ENCODE measurements at regions not wholly inside any gene's neighbourhood (a gene's known extent, or its start where the extent isn't known, plus 50 kb on each side); places are given as distances from the start of the nearest gene placed in this dataset.
A peak's percentile ranks its signal among the peaks of the same experiment; 100 is the strongest.

DNA sequence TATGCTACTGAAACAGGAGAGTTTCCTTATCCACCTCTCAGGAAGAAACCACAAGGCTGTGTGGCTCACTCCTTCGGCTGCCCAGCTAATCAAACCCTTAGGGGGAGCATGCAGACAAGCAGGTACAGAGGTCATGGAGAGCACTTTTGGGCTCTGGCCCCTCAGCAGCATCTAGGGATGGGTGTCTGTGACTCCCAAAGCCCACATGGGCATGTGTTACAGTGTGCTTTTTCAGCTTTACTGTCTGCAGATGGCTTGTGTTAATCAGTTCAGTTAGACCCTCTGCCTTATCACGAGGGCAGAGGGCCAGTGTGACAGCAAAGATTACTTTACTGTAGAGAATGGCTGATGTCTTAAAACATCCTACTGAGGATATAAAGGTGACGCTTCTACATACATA is 447.4 kb downstream of the PCDH10 start:
- Mint-ChIP-seq H3K36me3 (ENCODE audit: insufficient read depth, unreplicated experiment) (no peaks in the 10 kb centered on the region), H3K27me3 (ENCODE audit: insufficient read depth, unreplicated experiment) (no peaks in the 10 kb centered on the region), H3K4me1 (ENCODE audit: insufficient read depth, unreplicated experiment) (peaks cover 6% of the 10 kb centered on the region), H3K9me3 (ENCODE audit: unreplicated experiment) (no peaks in the 10 kb centered on the region), H3K27ac (ENCODE audit: low read depth, unreplicated experiment) (no peak overlapping the region), H3K4me3 (ENCODE audit: unreplicated experiment) (no peak overlapping the region)
- no TSS peak for BruUV-seq (replicated peaks)
- TF ChIP-seq, protein P1, sequence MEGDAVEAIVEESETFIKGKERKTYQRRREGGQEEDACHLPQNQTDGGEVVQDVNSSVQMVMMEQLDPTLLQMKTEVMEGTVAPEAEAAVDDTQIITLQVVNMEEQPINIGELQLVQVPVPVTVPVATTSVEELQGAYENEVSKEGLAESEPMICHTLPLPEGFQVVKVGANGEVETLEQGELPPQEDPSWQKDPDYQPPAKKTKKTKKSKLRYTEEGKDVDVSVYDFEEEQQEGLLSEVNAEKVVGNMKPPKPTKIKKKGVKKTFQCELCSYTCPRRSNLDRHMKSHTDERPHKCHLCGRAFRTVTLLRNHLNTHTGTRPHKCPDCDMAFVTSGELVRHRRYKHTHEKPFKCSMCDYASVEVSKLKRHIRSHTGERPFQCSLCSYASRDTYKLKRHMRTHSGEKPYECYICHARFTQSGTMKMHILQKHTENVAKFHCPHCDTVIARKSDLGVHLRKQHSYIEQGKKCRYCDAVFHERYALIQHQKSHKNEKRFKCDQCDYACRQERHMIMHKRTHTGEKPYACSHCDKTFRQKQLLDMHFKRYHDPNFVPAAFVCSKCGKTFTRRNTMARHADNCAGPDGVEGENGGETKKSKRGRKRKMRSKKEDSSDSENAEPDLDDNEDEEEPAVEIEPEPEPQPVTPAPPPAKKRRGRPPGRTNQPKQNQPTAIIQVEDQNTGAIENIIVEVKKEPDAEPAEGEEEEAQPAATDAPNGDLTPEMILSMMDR (IDR thresholded peaks at IDR 0.05; ENCODE audit: unreplicated experiment) = no peak
- ChIA-PET POLR2A (no interaction called here), CTCF (no interaction called here)
- no peak for DNase-seq (ENCODE audit: unreplicated experiment)
- intact Hi-C loops (cut with micrococcal nuclease) = no loop called here

- intact Hi-C loops (cut with micrococcal nuclease) = no loop called here
- H3K27me3 Mint-ChIP-seq (ENCODE audit: insufficient read depth, unreplicated experiment) = no peaks in the 10 kb centered on the region
- peak overlapping the region; percentile 63 for H3K27ac Mint-ChIP-seq (ENCODE audit: low read depth, unreplicated experiment)
- H3K4me3 Mint-ChIP-seq (ENCODE audit: unreplicated experiment) = no peak overlapping the region
- peaks cover 6% of the 10 kb centered on the region for H3K4me1 Mint-ChIP-seq (ENCODE audit: insufficient read depth, unreplicated experiment)
- TF ChIP-seq, protein P1 (IDR thresholded peaks at IDR 0.05; ENCODE audit: unreplicated experiment) = no peak
- H3K9me3 Mint-ChIP-seq (ENCODE audit: unreplicated experiment) = no peaks in the 10 kb centered on the region
- ChIA-PET CTCF (interaction anchor here (0.5 to 1.0 kb wide), 3 partner anchors 23 to 440 kb away, joined by 3 to 4 read pairs (median 3); no protein-coding TSS in a partner anchor), POLR2A (interaction anchor here (0.7 kb wide), 2 partner anchors 8 to 1884 kb away, joined by 3 read pairs; no protein-coding TSS in a partner anchor)
- H3K36me3 Mint-ChIP-seq (ENCODE audit: insufficient read depth, unreplicated experiment) = no peaks in the 10 kb centered on the region
- BruUV-seq (replicated peaks) = no TSS peak
- DNase-seq (ENCODE audit: unreplicated experiment) = peak; percentile 44
Observed at GRCh38 chr4:133594390-133595207, 445.5 kb downstream of the PCDH10 start.

- intact Hi-C loops (cut with micrococcal nuclease) = no loop called here
- no peak overlapping the region for H3K4me3 Mint-ChIP-seq (ENCODE audit: unreplicated experiment)
- POLR2A ChIA-PET = no interaction called here
- peaks cover 6% of the 10 kb centered on the region for H3K4me1 Mint-ChIP-seq (ENCODE audit: insufficient read depth, unreplicated experiment)
- no peak for DNase-seq (ENCODE audit: unreplicated experiment)
- no peak overlapping the region for H3K27ac Mint-ChIP-seq (ENCODE audit: low read depth, unreplicated experiment)
- TF ChIP-seq, protein P1 (IDR thresholded peaks at IDR 0.05; ENCODE audit: unreplicated experiment) = no peak
- no peaks in the 10 kb centered on the region for H3K9me3 Mint-ChIP-seq (ENCODE audit: unreplicated experiment)
- CTCF ChIA-PET = interaction anchor here (0.5 to 1.0 kb wide), 2 partner anchors 24 to 270 kb away, joined by 3 to 4 read pairs; no protein-coding TSS in a partner anchor
- no TSS peak for BruUV-seq (replicated peaks)
- no peaks in the 10 kb centered on the region for H3K27me3 Mint-ChIP-seq (ENCODE audit: insufficient read depth, unreplicated experiment)
- H3K36me3 Mint-ChIP-seq (ENCODE audit: insufficient read depth, unreplicated experiment) = no peaks in the 10 kb centered on the region
Observed at GRCh38 chr4:133593764-133594163, 444.7 kb downstream of the PCDH10 start.

- Mint-ChIP-seq H3K9me3 (ENCODE audit: unreplicated experiment) (no peaks in the 10 kb centered on the region), H3K27ac (ENCODE audit: low read depth, unreplicated experiment) (no peak overlapping the region), H3K4me1 (ENCODE audit: insufficient read depth, unreplicated experiment) (peaks cover 6% of the 10 kb centered on the region), H3K4me3 (ENCODE audit: unreplicated experiment) (no peak overlapping the region), H3K36me3 (ENCODE audit: insufficient read depth, unreplicated experiment) (no peaks in the 10 kb centered on the region), H3K27me3 (ENCODE audit: insufficient read depth, unreplicated experiment) (no peaks in the 10 kb centered on the region)
- TF ChIP-seq, protein P1 (IDR thresholded peaks at IDR 0.05; ENCODE audit: unreplicated experiment) = no peak
- intact Hi-C loops (cut with micrococcal nuclease) = no loop called here
- no peak for DNase-seq (ENCODE audit: unreplicated experiment)
- ChIA-PET CTCF (no interaction called here), POLR2A (no interaction called here)
- BruUV-seq (replicated peaks) = no TSS peak
Observed at GRCh38 chr4:133592591-133592990, 443.5 kb downstream of the PCDH10 start.

All from MCF 10A (cell line).